H9 (cell line): ENCODE measurements at regions not wholly inside any gene's neighbourhood (a gene's known extent, or its start where the extent isn't known, plus 50 kb on each side); places are given as distances from the start of the nearest gene placed in this dataset.

ENCODE experiments used
- DNase-seq: peaks from one replicate; pipeline ENCODE4 v3.0.0-alpha.2; 2017
- H2AFZ ChIP-seq: one replicate; pipeline ENCODE4 v1.6.1; 2013; ENCODE audit warnings: mild to moderate bottlenecking, low read length, control low read depth, moderate library complexity
- H2AK5ac ChIP-seq: 2 replicates; pipeline ENCODE4 v1.6.1; 2013; ENCODE audit warnings: low read length, control low read depth, mixed read lengths; ENCODE audit not compliant: insufficient read length
- H2BK120ac ChIP-seq: one replicate; pipeline ENCODE4 v1.6.1; 2013; ENCODE audit warnings: low read depth, mild to moderate bottlenecking, low read length, control low read depth, inconsistent platforms; ENCODE audit not compliant: poor library complexity, severe bottlenecking
- H2BK12ac ChIP-seq: 2 replicates; pipeline ENCODE4 v1.6.1; 2013; ENCODE audit warnings: low read length, control low read depth, mixed read lengths, low read depth; ENCODE audit not compliant: insufficient read length
- H2BK15ac ChIP-seq: 2 replicates; pipeline ENCODE4 v1.6.1; 2013; ENCODE audit warnings: low read depth, low read length, control low read depth
- H2BK20ac ChIP-seq: one replicate; pipeline ENCODE4 v1.6.1; 2013; ENCODE audit warnings: low read depth, mild to moderate bottlenecking, low read length, control low read depth, inconsistent platforms; ENCODE audit not compliant: poor library complexity, severe bottlenecking
- H2BK5ac ChIP-seq: 2 replicates; pipeline ENCODE4 v1.6.1; 2013; ENCODE audit warnings: low read length, control low read depth, mixed read lengths; ENCODE audit not compliant: insufficient read length
- H3K14ac ChIP-seq: 2 replicates; pipeline ENCODE4 v1.6.1; 2013; ENCODE audit warnings: low read length, control low read depth; ENCODE audit not compliant: insufficient read depth
- H3K18ac ChIP-seq: 2 replicates; pipeline ENCODE4 v1.6.1; 2013; ENCODE audit warnings: low read depth, mild to moderate bottlenecking, mixed read lengths, low read length, control low read depth; ENCODE audit not compliant: insufficient read length
- H3K23ac ChIP-seq: 2 replicates; pipeline ENCODE4 v1.6.1; 2013; ENCODE audit warnings: low read length, control low read depth, mixed read lengths, low read depth; ENCODE audit not compliant: insufficient read length
- H3K23me2 ChIP-seq: 2 replicates; pipeline ENCODE4 v1.6.1; 2013; ENCODE audit warnings: low read depth, mild to moderate bottlenecking, mixed read lengths, low read length, control low read depth; ENCODE audit not compliant: insufficient read length, poor library complexity, severe bottlenecking
- H3K27ac ChIP-seq: 2 replicates; pipeline ENCODE4 v1.5.1; 2013; ENCODE audit warnings: low read length, control low read depth, mixed read lengths, low read depth; ENCODE audit not compliant: insufficient read length
- H3K27me3 ChIP-seq: 2 replicates; pipeline ENCODE4 v1.6.1; 2013; ENCODE audit warnings: low read length, control low read depth, inconsistent platforms; ENCODE audit not compliant: insufficient read depth
- H3K4ac ChIP-seq: 2 replicates; pipeline ENCODE4 v1.6.1; 2013; ENCODE audit warnings: low read depth, mild to moderate bottlenecking, control low read depth, inconsistent platforms, low read length, moderate library complexity
- H3K4me1 ChIP-seq: 2 replicates; pipeline ENCODE4 v1.6.1; 2013; ENCODE audit warnings: low read length, control low read depth, inconsistent platforms; ENCODE audit not compliant: insufficient read depth
- H3K4me2 ChIP-seq: 2 replicates; pipeline ENCODE4 v1.6.1; 2013; ENCODE audit warnings: low read length, control low read depth, mixed read lengths; ENCODE audit not compliant: insufficient read length, insufficient read depth
- H3K56ac ChIP-seq: 2 replicates; pipeline ENCODE4 v1.6.1; 2013; ENCODE audit warnings: low read depth, mild to moderate bottlenecking, mixed read lengths, low read length, control low read depth; ENCODE audit not compliant: insufficient read length
- H3K79me1 ChIP-seq: 2 replicates; pipeline ENCODE4 v1.6.1; 2013; ENCODE audit warnings: low read depth, mild to moderate bottlenecking, moderate library complexity, low read length, control low read depth, inconsistent platforms; ENCODE audit not compliant: insufficient read depth, poor library complexity, severe bottlenecking
- H3K79me2 ChIP-seq: 2 replicates; pipeline ENCODE4 v1.6.1; 2013; ENCODE audit warnings: low read length, control low read depth, inconsistent platforms; ENCODE audit not compliant: insufficient read depth
- H3K9ac ChIP-seq: 2 replicates; pipeline ENCODE4 v1.6.1; 2013; ENCODE audit warnings: low read length, control low read depth, mixed read lengths; ENCODE audit not compliant: insufficient read length; ENCODE audit errors: extremely low read depth
- H3K9me3 ChIP-seq: one replicate; pipeline ENCODE4 v1.6.1; 2013; ENCODE audit warnings: low read depth, low read length, inconsistent platforms; ENCODE audit not compliant: control insufficient read depth
- H3T11ph ChIP-seq: one replicate; pipeline ENCODE4 v1.6.1; 2013; ENCODE audit warnings: mild to moderate bottlenecking, low read length, control low read depth, inconsistent platforms
- H4K20me1 ChIP-seq: one replicate; pipeline ENCODE4 v1.6.1; 2013; ENCODE audit not compliant: control insufficient read depth, insufficient read length, insufficient read depth
- H4K5ac ChIP-seq: 2 replicates; pipeline ENCODE4 v1.6.1; 2013; ENCODE audit warnings: low read depth, mild to moderate bottlenecking, mixed read lengths, low read length, control low read depth; ENCODE audit not compliant: insufficient read length
- H4K8ac ChIP-seq: replicated peaks from 2 replicates; pipeline ENCODE4 v1.6.1; 2013; ENCODE audit warnings: low read length, control low read depth, mixed read lengths, low read depth; ENCODE audit not compliant: insufficient read length
- H4K91ac ChIP-seq: 2 replicates; pipeline ENCODE4 v1.6.1; 2013; ENCODE audit warnings: low read depth, mild to moderate bottlenecking, moderate library complexity, mixed read lengths, low read length, control low read depth; ENCODE audit not compliant: insufficient read length
- H3K27ac Mint-ChIP-seq, 3 experiments: 2 replicates in 2 of 3; 3 replicates in 1 of 3; pipeline ENCODE4 v1.8.0; 2020 to 2021; ENCODE audit warnings: mixed read lengths in 3 of 3, mild to moderate bottlenecking in 1 of 3, moderate library complexity in 1 of 3
- H3K27me3 Mint-ChIP-seq: 2 replicates; pipeline ENCODE4 v1.8.0; 2021; ENCODE audit warnings: low read depth, mild to moderate bottlenecking, moderate library complexity, mixed read lengths
- H3K36me3 Mint-ChIP-seq, 3 experiments: 2 replicates in 2 of 3; 3 replicates in 1 of 3; pipeline ENCODE4 v1.8.0; 2020 to 2021; ENCODE audit warnings: low read depth in 3 of 3, mixed read lengths in 3 of 3; ENCODE audit not compliant: insufficient read depth in 1 of 3
- H3K4me1 Mint-ChIP-seq, 2 experiments: 2 replicates each; pipeline ENCODE4 v1.8.0; 2020; ENCODE audit warnings: mixed read lengths in 2 of 2
- H3K4me3 Mint-ChIP-seq, 2 experiments: 2 replicates in 1 of 2; 3 replicates in 1 of 2; pipeline ENCODE4 v1.8.0; 2020 to 2021; ENCODE audit warnings: mild to moderate bottlenecking in 2 of 2, mixed read lengths in 2 of 2, moderate library complexity in 1 of 2
- H3K9me3 Mint-ChIP-seq, 2 experiments: 2 replicates in 1 of 2; 3 replicates in 1 of 2; pipeline ENCODE4 v1.8.0; 2020; ENCODE audit warnings: mild to moderate bottlenecking in 2 of 2, mixed read lengths in 2 of 2, moderate library complexity in 1 of 2
- CTCF ChIP-seq: fragments of 200-600 bp; sonication (generic); conservative IDR thresholded peaks from 3 replicates; pipeline ENCODE4 v1.8.0; 2021; ENCODE audit warnings: antibody characterized with exemption, mild to moderate bottlenecking
- WGBS: extraction: QIAGEN DNeasy Blood & Tissue Kit; methylation state at CpG from one replicate; pipeline ENCODE4 v1.1.7; 2013; ENCODE audit warnings: missing lambda C conversion rate, low lambda C conversion rate, mixed read lengths; ENCODE audit not compliant: insufficient read length; ENCODE audit errors: extremely low coverage; 5-methylcytosine and 5-hydroxymethylcytosine counted together

DNA sequence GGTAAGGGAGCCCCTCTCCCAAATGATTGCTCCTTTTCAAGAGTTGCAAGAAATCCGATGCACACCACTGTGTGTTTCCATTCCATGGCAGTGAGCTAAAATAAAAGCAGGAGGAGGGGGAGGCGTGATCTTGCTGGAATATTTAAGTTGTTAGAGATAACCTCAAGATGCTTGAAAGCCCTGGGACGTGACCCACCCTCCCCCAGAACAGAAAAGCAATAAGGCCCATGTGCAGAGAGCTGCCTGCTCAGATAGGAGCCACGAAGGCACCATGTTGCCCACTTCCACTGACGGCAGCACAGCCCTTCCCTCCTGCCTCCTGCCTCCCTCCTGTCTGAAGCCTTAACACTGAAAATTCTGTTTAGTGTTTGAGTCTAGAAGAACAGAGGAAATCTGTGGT, 432.6 kb upstream of the CDH4 start:
- TF ChIP-seq CTCF, result no peak
- Histone ChIP-seq H4K91ac (no peak overlapping the region), H3K9me3 (no peaks in the 10 kb centered on the region), H3K23me2 (no peaks in the 10 kb centered on the region), H2BK120ac (no peak overlapping the region), H3K79me1 (no peaks in the 10 kb centered on the region), H3K9ac (no peak overlapping the region), H3K27me3 (no peaks in the 10 kb centered on the region; the same call in 1 of the 2 replicates), H3K23ac (no peak overlapping the region), H3K4me2 (no peak overlapping the region), H4K8ac (no peak overlapping the region), H4K20me1 (no peaks in the 10 kb centered on the region), H2AK5ac (no peak overlapping the region), H2BK5ac (no peak overlapping the region), H3T11ph (no peak overlapping the region), H3K27ac (no peak overlapping the region), H3K56ac (no peak overlapping the region), H2BK15ac (no peak overlapping the region), H3K4me1 (no peaks in the 10 kb centered on the region), H3K14ac (no peak overlapping the region), H3K79me2 (no peaks in the 10 kb centered on the region), H4K5ac (no peak overlapping the region), H3K4ac (no peak overlapping the region), H2BK12ac (no peak overlapping the region), H2AFZ (peak overlapping the region; percentile 12), H3K18ac (no peak overlapping the region), H2BK20ac (no peak overlapping the region)
- Mint-ChIP-seq H3K4me3 (no peak overlapping the region), H3K9me3 (peaks cover 3 to 7% of the 10 kb centered on the region in 2 experiments; a peak in 4 of 5 replicates), H3K27me3 (peaks cover 31% of the 10 kb centered on the region), H3K36me3 (no peaks in the 10 kb centered on the region; a peak in 1 of 7 replicates), H3K4me1 (no peaks in the 10 kb centered on the region), H3K27ac (no peak overlapping the region)
- WGBS, result no CpG with 5 or more reads among the region's 5 CpGs
- no peak for DNase-seq
